ENCODE measurements at regions not wholly inside any gene's neighbourhood (a gene's known extent, or its start where the extent isn't known, plus 50 kb on each side); places are given as distances from the start of the nearest gene placed in this dataset.
"Not testable (repeated sequence)": the region's sequence is repeated elsewhere in the genome, so short reads cannot be mapped to it uniquely, and the experiment has no call there.

GRCh38 chr13:57899096-57899495 is 267.6 kb downstream of the PCDH17 start:
- no peak for DNase-seq (ENCODE audit: low read depth in 2 of 3, low spot score in 1 of 3)

- not testable (repeated sequence) for DNase-seq (ENCODE audit: low read depth in 2 of 3, low spot score in 1 of 3)
These were observed 278.3 kb downstream of the PCDH17 start for GRCh38 chr13:57909833-57910232.

DNA sequence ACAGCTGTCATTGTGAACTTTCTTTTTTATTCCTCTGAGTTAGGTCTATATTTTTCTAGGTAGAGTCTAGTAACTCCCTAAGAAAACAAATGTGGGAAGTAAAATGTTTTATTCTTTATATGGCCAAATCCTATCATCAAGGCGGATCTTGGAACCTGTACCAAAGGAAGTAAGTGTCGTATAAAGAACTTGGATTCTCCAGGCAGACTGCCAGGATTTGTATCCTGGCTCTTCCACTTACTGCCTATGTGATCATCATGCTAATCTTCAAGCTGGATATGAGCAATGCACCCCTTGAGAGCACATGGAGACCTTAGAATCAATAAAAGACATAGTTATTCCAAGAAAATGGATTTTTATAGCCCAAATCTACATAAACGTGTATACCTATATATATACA is 286.5 kb downstream of the PCDH17 start:
- no peak for DNase-seq (ENCODE audit: low read depth in 2 of 3, low spot score in 1 of 3)

- DNase-seq (ENCODE audit: low read depth in 2 of 3, low spot score in 1 of 3): no peak
These were observed 287.4 kb downstream of the PCDH17 start for GRCh38 chr13:57918913-57919312.

- DNase-seq (ENCODE audit: low read depth in 2 of 3, low spot score in 1 of 3): no peak
These were observed 293.7 kb downstream of the PCDH17 start for GRCh38 chr13:57925250-57925649.

DNA sequence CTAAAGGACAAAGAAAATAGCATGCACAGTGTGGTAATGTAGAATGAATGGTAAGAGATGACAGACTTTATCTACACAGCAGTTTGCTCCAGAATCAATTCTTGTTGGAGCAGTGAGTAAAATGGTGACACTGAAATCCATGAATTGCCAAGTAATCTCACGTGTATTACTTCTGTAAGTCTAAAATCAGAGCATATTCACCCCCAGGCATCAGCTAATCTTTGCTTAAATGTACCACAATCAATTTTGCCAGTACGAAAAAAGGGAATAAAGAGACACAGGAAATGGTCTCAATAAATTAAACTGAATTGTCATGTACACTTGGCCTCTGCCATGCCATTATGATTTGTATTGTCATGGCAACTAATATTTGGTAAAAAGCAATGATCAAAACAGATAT is 294.2 kb downstream of the PCDH17 start:
- no peak for DNase-seq (ENCODE audit: low read depth in 2 of 3, low spot score in 1 of 3)

DNA sequence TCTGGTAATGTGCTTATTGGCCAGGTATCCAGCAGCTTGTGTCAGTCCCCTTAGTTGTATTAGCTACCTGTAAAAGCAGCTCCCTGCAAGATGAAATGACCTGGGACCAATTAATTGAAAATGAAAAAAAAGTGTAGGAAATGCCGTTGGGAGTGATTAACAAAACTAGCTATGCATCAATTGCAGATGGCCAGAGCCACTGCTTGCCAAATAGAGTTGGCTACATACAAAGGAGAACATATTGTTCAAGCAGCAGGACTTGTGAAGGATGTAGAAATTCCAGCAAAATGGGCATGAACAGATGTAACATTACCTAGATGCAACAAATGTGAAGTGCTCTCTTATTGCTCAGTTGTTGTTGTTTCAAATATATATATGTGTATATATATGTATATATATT is 300.5 kb downstream of the PCDH17 start:
- no peak for DNase-seq (ENCODE audit: low read depth in 2 of 3, low spot score in 1 of 3)

DNA sequence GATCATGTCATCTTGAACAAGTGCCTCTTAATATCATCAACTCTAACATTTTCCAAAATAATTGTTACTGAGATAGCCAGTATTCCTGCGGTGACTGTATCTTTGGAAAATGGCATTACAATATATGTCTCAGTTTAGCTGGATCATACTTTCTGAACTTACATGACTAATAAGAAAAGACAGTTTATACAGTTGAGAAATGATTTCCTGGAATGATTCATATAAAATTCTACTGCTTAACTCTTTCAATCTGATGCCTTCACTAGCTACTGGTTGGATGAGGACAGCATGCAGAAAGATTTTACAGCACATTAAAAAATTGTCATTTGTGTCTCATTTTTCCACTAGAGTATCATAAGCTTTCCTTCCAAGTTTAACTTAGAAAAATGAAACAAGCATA is 302.1 kb downstream of the PCDH17 start:
- DNase-seq (ENCODE audit: low read depth in 2 of 3, low spot score in 1 of 3): no peak

- no peak for DNase-seq (ENCODE audit: low read depth in 2 of 3, low spot score in 1 of 3)
These were observed 304.4 kb downstream of the PCDH17 start for GRCh38 chr13:57935965-57936364.

- DNase-seq (ENCODE audit: low read depth in 2 of 3, low spot score in 1 of 3): no peak
These were observed 314.8 kb downstream of the PCDH17 start for GRCh38 chr13:57946361-57946760.

DNA sequence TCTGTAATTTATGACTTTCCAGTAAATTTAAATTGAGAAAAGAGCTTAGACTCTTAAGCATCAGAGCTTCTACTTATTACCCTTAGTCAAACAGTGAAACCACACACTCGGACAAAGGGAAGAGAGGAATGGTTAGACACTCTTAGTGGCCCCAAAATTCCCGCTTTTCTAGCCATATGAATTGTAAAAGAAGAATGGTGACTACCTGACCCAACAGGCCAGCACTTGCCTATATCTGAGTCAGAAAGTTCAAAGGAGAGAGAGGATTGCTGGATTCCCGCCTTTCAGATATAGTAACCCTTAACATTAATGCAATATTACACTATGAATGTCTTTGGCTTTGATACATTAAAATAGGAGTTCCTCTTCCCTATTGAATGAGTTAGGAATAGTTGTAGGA is 317.3 kb downstream of the PCDH17 start:
- no peak for DNase-seq (ENCODE audit: low read depth in 2 of 3, low spot score in 1 of 3)

- no peak for DNase-seq (ENCODE audit: low read depth in 2 of 3, low spot score in 1 of 3)
These were observed 338.4 kb downstream of the PCDH17 start for GRCh38 chr13:57969951-57970350.

DNA sequence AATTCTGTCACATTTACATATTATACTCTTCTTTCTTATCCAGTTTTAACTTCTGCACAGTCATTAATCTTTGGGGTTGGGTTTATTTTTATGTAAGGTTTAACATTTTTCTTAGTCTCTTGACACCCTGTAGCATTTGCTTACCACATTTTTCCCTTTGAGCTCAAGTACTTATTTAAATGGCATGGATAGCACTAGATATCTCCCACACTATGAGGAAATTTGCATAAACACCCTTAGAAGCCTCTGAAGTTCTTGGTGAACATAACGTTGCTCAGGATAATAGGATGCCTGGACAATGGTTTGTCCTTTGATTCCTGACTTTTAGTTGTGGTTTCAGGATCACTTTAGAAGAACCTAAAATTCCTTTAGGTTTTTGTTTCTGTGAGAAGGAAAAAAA is 338.9 kb downstream of the PCDH17 start:
- no peak for DNase-seq (ENCODE audit: low read depth in 2 of 3, low spot score in 1 of 3)

- DNase-seq (ENCODE audit: low read depth in 2 of 3, low spot score in 1 of 3): no peak
These were observed 351.2 kb downstream of the PCDH17 start for GRCh38 chr13:57982782-57983181.

DNA sequence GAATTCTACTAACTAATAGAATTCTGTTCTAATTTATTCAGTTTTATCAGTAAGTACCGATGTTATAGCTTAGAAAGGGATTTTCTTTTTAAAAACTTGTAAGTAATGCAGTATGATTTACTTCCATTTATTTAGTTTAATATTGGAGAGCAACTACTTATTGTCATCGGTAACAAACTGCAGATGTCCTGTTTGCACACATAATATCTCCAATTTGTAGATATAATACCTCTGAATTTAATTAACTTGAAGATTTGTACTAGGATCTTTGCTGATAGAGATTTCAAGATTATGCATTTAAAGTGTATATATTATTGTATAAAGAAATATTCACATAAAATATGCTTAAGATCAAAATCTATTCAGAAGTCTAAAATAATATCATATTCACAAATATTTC is 356.7 kb downstream of the PCDH17 start:
- DNase-seq (ENCODE audit: low read depth in 2 of 3, low spot score in 1 of 3): no peak

GRCh38 chr13:57991041-57991440 is 359.5 kb downstream of the PCDH17 start:
- DNase-seq (ENCODE audit: low read depth in 2 of 3, low spot score in 1 of 3): no peak

- DNase-seq (ENCODE audit: low read depth in 2 of 3, low spot score in 1 of 3): no peak
These were observed 360.9 kb downstream of the PCDH17 start for GRCh38 chr13:57992416-57992815.

DNA sequence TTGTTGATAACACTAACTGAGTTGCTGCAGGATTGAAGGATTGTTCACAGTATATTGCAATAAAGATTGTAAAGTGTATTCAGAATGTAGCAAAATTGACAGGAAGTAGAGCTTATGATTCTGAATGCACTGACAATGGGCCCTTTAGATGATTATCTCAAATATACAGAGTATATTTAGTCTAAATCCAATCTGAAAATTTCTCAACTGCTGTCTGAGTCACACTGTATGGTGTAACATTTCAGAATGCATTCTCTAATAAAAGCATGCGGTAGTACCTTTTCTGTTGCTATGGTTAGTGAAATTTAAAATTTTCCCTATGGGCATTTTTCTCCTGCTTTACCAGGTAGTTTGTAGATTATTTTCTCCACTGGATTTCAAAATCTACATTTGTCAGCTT is 365.2 kb downstream of the PCDH17 start:
- no peak for DNase-seq (ENCODE audit: low read depth in 2 of 3, low spot score in 1 of 3)

GRCh38 chr13:58004751-58005150 is 373.2 kb downstream of the PCDH17 start:
- no peak for DNase-seq (ENCODE audit: low read depth in 2 of 3, low spot score in 1 of 3)

DNA sequence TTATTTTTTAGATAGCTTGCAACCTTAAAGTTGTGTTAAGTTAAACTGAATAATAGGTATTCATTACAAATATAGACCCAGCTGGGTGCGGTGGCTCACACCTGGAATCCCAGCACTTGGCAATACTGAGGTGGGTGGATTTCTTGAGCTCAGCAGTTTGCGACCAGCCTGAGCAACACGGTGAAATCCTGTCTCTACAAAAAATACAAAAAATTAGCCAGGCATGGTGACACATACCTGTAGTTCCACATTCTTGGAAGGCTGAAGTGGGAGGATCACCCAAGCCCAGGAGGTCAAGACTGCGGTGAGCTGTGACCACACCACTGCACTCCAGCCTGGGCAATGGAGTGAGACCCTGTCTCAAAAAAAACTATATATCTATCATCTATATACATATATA is 386.5 kb downstream of the PCDH17 start:
- no peak for DNase-seq (ENCODE audit: low read depth in 2 of 3, low spot score in 1 of 3)

- no peak for DNase-seq (ENCODE audit: low read depth in 2 of 3, low spot score in 1 of 3)
These were observed 387.3 kb downstream of the PCDH17 start for GRCh38 chr13:58018865-58019264.

GRCh38 chr13:58024103-58024502 is 392.6 kb downstream of the PCDH17 start:
- DNase-seq (ENCODE audit: low read depth in 2 of 3, low spot score in 1 of 3): no peak

DNA sequence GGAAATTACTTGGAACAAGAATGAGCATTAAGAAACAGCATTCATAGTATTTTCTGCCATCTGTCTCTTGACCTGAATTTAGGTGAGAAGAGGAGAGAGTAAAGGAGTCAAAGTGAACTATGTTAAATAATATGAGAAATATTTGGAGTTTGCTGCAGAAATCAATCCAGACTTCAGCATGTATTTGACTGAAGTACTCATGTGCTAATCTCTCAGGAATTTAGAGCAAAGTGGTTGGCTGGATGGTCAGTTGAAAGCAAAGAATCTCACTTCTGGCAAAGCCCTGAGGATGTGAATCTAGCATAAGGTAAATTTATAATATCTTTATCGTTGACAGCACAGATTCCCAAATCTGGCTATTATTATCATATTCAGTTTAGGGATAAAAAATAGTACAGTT is 394.3 kb downstream of the PCDH17 start:
- DNase-seq (ENCODE audit: low read depth in 2 of 3, low spot score in 1 of 3): no peak

Measured in stimulated activated CD4-positive, alpha-beta T cell treated with anti-CD3 and anti-CD28 coated beads, Interleukin-12 subunit alpha, Interleukin-12 subunit beta, amount 100 ng/mL, for 48 hours (primary cell).